ENCODE measurements at regions not wholly inside any gene's neighbourhood (a gene's known extent, or its start where the extent isn't known, plus 50 kb on each side); places are given as distances from the start of the nearest gene placed in this dataset.
"Not testable (repeated sequence)": the region's sequence is repeated elsewhere in the genome, so short reads cannot be mapped to it uniquely, and the experiment has no call there.

- TF ChIP-seq, protein P1, sequence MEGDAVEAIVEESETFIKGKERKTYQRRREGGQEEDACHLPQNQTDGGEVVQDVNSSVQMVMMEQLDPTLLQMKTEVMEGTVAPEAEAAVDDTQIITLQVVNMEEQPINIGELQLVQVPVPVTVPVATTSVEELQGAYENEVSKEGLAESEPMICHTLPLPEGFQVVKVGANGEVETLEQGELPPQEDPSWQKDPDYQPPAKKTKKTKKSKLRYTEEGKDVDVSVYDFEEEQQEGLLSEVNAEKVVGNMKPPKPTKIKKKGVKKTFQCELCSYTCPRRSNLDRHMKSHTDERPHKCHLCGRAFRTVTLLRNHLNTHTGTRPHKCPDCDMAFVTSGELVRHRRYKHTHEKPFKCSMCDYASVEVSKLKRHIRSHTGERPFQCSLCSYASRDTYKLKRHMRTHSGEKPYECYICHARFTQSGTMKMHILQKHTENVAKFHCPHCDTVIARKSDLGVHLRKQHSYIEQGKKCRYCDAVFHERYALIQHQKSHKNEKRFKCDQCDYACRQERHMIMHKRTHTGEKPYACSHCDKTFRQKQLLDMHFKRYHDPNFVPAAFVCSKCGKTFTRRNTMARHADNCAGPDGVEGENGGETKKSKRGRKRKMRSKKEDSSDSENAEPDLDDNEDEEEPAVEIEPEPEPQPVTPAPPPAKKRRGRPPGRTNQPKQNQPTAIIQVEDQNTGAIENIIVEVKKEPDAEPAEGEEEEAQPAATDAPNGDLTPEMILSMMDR (IDR thresholded peaks at IDR 0.05), result not testable (repeated sequence)
- TF ChIP-seq POLR2A (IDR thresholded peaks at IDR 0.05), result not testable (repeated sequence)
These were observed 122.3 kb upstream of the AKAP13 start for GRCh38 chr15:85258062-85258445.

Measured in thyroid gland (tissue), 4 donors.